ENCODE measurements at regions not wholly inside any gene's neighbourhood (a gene's known extent, or its start where the extent isn't known, plus 50 kb on each side); places are given as distances from the start of the nearest gene placed in this dataset.

DNA sequence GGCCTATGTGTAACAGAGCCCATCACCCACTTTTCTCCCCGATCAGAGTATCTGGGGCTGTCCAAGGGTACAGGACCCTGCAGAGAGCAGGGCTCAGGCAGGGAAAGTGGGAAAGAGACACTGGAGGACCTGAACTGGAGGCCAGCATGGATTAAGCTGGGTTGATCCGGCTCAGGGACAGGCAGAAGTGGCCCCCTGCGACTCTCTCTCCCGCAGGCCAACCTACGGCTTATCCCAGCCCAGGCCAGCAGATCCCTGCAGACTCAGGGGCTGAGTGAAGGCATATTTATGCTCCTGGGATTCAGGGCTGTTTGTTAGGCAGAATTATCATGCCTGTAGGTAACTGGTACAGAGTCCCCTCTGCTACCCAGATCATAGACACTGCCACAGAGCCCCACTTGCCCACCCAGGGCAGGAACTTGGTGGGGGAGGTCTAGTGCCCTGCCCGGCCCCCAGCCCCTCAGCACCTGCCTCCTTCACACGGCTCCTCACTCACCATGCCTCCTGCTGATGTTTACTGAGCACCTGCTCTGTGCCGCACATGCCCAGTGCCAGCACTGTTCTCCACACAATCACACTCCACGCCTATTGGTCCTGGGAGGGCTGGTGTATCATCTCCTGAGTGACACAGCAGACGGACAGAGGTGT, 87.3 kb downstream of the ADRA2C start:
- H3K27me3 Mint-ChIP-seq (ENCODE audit: unreplicated experiment), result peaks cover 8% of the 10 kb centered on the region
- DNase-seq (ENCODE audit: low spot score), result no peak
- no peaks in the 10 kb centered on the region for H3K4me1 Mint-ChIP-seq (ENCODE audit: unreplicated experiment)

DNA sequence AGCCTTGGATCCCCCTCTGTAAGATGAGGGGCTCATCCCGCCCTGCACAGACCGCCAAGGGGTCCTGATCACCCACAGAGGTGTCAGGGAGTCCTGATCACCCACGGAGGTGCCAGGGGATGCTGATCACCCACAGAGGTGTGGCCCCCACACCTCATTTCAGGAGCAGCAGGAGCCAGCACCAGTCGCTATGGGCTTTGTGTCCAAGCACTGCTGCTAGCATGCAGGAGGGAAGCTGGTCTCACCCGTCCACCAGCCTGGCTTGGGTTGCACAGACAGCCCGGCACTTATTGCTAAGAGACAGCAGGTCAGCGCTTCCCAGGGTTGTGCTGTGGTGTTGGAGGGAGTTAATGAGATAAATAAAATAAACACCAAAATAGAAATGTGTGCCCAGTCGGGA, 88.5 kb downstream of the ADRA2C start:
- no peaks in the 10 kb centered on the region for H3K36me3 Mint-ChIP-seq (ENCODE audit: low read depth, unreplicated experiment)
- H3K4me1 Mint-ChIP-seq (ENCODE audit: unreplicated experiment), result no peaks in the 10 kb centered on the region
- H3K4me3 Mint-ChIP-seq (ENCODE audit: unreplicated experiment), result no peak overlapping the region
- TF ChIP-seq, protein P1, sequence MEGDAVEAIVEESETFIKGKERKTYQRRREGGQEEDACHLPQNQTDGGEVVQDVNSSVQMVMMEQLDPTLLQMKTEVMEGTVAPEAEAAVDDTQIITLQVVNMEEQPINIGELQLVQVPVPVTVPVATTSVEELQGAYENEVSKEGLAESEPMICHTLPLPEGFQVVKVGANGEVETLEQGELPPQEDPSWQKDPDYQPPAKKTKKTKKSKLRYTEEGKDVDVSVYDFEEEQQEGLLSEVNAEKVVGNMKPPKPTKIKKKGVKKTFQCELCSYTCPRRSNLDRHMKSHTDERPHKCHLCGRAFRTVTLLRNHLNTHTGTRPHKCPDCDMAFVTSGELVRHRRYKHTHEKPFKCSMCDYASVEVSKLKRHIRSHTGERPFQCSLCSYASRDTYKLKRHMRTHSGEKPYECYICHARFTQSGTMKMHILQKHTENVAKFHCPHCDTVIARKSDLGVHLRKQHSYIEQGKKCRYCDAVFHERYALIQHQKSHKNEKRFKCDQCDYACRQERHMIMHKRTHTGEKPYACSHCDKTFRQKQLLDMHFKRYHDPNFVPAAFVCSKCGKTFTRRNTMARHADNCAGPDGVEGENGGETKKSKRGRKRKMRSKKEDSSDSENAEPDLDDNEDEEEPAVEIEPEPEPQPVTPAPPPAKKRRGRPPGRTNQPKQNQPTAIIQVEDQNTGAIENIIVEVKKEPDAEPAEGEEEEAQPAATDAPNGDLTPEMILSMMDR (IDR thresholded peaks at IDR 0.05; ENCODE audit: unreplicated experiment), result no peak
- no peak for DNase-seq (ENCODE audit: low spot score)
- no peaks in the 10 kb centered on the region for H3K9me3 Mint-ChIP-seq (ENCODE audit: unreplicated experiment)
- H3K27me3 Mint-ChIP-seq (ENCODE audit: unreplicated experiment), result peaks cover 4% of the 10 kb centered on the region
- no peak overlapping the region for H3K27ac Mint-ChIP-seq (ENCODE audit: unreplicated experiment)

More for the DNA sequence above, 87.3 kb downstream of the ADRA2C start:
- H3K27ac Mint-ChIP-seq (ENCODE audit: unreplicated experiment), result no peak overlapping the region
- H3K9me3 Mint-ChIP-seq (ENCODE audit: unreplicated experiment), result no peaks in the 10 kb centered on the region
- no peak overlapping the region for H3K4me3 Mint-ChIP-seq (ENCODE audit: unreplicated experiment)
- H3K36me3 Mint-ChIP-seq (ENCODE audit: low read depth, unreplicated experiment), result no peaks in the 10 kb centered on the region
- TF ChIP-seq, protein P1 (IDR thresholded peaks at IDR 0.05; ENCODE audit: unreplicated experiment), result no peak

DNA sequence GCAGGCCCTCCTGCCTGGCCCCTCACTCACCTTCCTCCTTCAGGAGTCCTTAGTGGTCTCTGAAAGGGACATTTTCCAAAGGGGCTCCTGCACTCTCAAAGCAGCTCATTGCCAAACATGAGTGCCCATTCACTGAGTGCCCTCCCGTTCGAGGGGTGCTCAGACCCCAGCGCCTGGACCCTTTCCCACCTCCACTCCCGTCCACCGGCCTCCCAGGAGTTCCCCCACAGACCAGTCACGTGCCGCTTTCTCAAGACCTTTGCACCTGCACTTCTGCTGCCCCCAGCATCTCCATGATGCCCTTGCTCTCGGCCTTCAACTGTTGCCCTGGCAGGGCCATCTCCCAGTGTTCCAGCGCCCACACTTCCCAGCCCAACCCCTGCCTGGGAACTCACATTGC, 89.5 kb downstream of the ADRA2C start:
- H3K9me3 Mint-ChIP-seq (ENCODE audit: unreplicated experiment), result no peaks in the 10 kb centered on the region
- H3K4me3 Mint-ChIP-seq (ENCODE audit: unreplicated experiment), result no peak overlapping the region
- H3K36me3 Mint-ChIP-seq (ENCODE audit: low read depth, unreplicated experiment), result no peaks in the 10 kb centered on the region
- DNase-seq (ENCODE audit: low spot score), result no peak
- peaks cover 5% of the 10 kb centered on the region for H3K27me3 Mint-ChIP-seq (ENCODE audit: unreplicated experiment)
- TF ChIP-seq, protein P1 (IDR thresholded peaks at IDR 0.05; ENCODE audit: unreplicated experiment), result no peak
- H3K27ac Mint-ChIP-seq (ENCODE audit: unreplicated experiment), result no peak overlapping the region
- no peaks in the 10 kb centered on the region for H3K4me1 Mint-ChIP-seq (ENCODE audit: unreplicated experiment)

DNA sequence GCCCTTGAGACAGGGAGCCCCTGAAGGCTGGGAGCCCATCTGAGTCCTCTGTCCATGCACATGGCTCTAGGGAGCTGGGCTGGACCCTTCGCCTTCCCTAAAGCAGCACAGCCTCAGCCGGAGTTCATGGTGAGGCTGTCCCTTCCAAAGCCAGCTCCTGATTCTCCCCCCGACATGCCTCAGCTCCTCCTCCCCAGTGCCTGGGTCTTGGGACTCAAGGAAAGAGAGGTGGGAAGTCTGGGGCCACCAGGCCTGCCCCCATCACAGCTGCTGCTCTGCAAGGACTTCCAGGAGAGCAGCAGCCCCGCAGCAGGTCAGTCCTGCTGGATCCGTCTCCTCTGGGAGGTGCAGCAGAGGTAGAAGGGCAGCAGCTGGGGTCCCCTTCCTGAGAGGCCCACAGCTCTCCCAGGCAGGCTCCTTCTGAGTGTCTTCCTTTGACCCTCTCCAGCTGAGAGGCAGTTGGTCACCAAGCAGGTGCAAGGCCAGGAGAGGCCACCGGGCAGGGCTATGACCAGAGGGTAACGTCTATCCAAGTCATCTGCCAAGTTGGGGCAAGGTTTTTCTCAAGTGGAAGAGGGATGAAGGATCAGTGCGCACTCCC, 90.5 kb downstream of the ADRA2C start:
- H3K9me3 Mint-ChIP-seq (ENCODE audit: unreplicated experiment), result no peaks in the 10 kb centered on the region
- no peaks in the 10 kb centered on the region for H3K36me3 Mint-ChIP-seq (ENCODE audit: low read depth, unreplicated experiment)
- TF ChIP-seq, protein P1 (IDR thresholded peaks at IDR 0.05; ENCODE audit: unreplicated experiment), result no peak
- no peak for DNase-seq (ENCODE audit: low spot score)
- H3K27ac Mint-ChIP-seq (ENCODE audit: unreplicated experiment), result no peak overlapping the region
- peaks cover 4% of the 10 kb centered on the region for H3K27me3 Mint-ChIP-seq (ENCODE audit: unreplicated experiment)
- H3K4me3 Mint-ChIP-seq (ENCODE audit: unreplicated experiment), result no peak overlapping the region
- H3K4me1 Mint-ChIP-seq (ENCODE audit: unreplicated experiment), result no peaks in the 10 kb centered on the region

DNA sequence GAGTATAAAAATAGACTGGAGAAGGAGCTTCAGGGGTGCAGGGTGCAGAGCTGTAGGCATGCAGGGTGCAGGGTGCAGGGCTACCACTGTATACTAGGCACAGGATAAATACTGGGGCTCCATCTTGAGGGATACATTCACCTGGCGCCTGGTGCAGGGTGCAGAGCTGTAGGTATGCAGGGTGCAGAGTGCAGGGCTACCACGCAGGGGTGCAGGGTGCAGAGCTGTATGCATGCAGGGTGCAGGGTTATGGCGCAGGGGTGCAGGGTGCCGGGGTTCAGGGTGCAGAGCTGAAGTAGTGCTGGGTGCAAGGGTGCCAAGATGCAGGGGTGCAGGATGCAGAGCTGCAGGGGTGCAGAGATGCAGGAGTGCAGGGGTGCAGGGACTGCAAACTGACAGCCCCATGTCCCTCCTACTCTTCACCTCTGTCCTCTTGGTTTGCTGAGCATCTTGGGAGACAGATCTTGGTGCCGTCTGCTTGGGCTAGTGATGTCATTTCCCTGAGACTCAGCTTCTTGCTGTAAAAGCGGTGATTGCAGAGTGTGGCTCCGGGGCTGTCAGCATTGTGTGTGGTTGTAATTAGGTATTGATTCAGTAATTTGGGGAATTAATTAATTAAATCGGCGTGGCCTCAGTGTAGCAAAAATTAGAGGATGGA, 91.2 kb downstream of the ADRA2C start:
- Mint-ChIP-seq H3K4me1 (ENCODE audit: unreplicated experiment) (no peaks in the 10 kb centered on the region), H3K4me3 (ENCODE audit: unreplicated experiment) (no peak overlapping the region), H3K27ac (ENCODE audit: unreplicated experiment) (no peak overlapping the region), H3K36me3 (ENCODE audit: low read depth, unreplicated experiment) (no peaks in the 10 kb centered on the region), H3K27me3 (ENCODE audit: unreplicated experiment) (peaks cover 4% of the 10 kb centered on the region), H3K9me3 (ENCODE audit: unreplicated experiment) (no peaks in the 10 kb centered on the region)
- TF ChIP-seq, protein P1 (IDR thresholded peaks at IDR 0.05; ENCODE audit: unreplicated experiment), result no peak
- DNase-seq (ENCODE audit: low spot score), result no peak
